ENCODE measurements at regions not wholly inside any gene's neighbourhood (a gene's known extent, or its start where the extent isn't known, plus 50 kb on each side); places are given as distances from the start of the nearest gene placed in this dataset.

GRCh38 chr5:51961154-51961562 is 577.9 kb downstream of the ISL1 start:
- BruUV-seq (replicated peaks): no TSS peak
- TF ChIP-seq USF2 (IDR thresholded peaks at IDR 0.05; ENCODE audit: low read depth, low read length): no peak
- no peak for TF ChIP-seq RFX5 (IDR thresholded peaks at IDR 0.05; ENCODE audit: low read depth, low read length)
- no peak for TF ChIP-seq CHD1 (IDR thresholded peaks at IDR 0.05; ENCODE audit: low read depth, low read length)
- no peak for TF ChIP-seq CTCF (conservative IDR thresholded peaks at IDR 0.05; ENCODE audit: low read depth, low read length)
- no peak for TF ChIP-seq BHLHE40 (IDR thresholded peaks at IDR 0.05; ENCODE audit: low read depth, low read length)
- TF ChIP-seq MXI1 (IDR thresholded peaks at IDR 0.05; ENCODE audit: borderline replicate concordance, low read depth, low read length): no peak
- no peak for TF ChIP-seq CEBPB (IDR thresholded peaks at IDR 0.05; ENCODE audit: low read depth, low read length)
- TF ChIP-seq RAD21 (IDR thresholded peaks at IDR 0.05; ENCODE audit: low read length): no peak
- TF ChIP-seq ELK1 (IDR thresholded peaks at IDR 0.05; ENCODE audit: borderline replicate concordance, low read depth, low read length): no peak
- H3K9me1 ChIP-seq (ENCODE audit: insufficient read depth, low read length): no peaks in the 10 kb centered on the region
- intact Hi-C loops (cut with micrococcal nuclease) (no loop called here), in situ Hi-C loops (cut with MboI; ENCODE audit: low sequenced_read_pairs) (no loop called here), dilution Hi-C loops (cut with HindIII; ENCODE audit: low sequenced_read_pairs, unreplicated experiment) (no loop called here)
- no peak overlapping the region for H3K23ac ChIP-seq (ENCODE audit: low read depth, low read length)
- H3K14ac ChIP-seq (replicated peaks; ENCODE audit: low read depth, low read length): no peak overlapping the region
- no peak overlapping the region for H3K18ac ChIP-seq (ENCODE audit: low read depth, low read length)
- WGBS, 2 experiments (ENCODE audit: extremely low coverage in 2 of 2, insufficient read length in 1 of 2): no CpG with 5 or more reads among the region's 4 CpGs
- H4K91ac ChIP-seq (ENCODE audit: insufficient read depth, low read depth, low read length): no peak overlapping the region
- H3K36me3 ChIP-seq (ENCODE audit: control insufficient read depth, insufficient read depth, low read length): no peaks in the 10 kb centered on the region
- H2BK120ac ChIP-seq (ENCODE audit: low read depth, low read length): no peak overlapping the region
- H3K9ac ChIP-seq (ENCODE audit: low read depth, low read length): no peak overlapping the region
- DNase-seq: no peak
- H3K4me2 ChIP-seq (ENCODE audit: low read depth, low read length): no peak overlapping the region
- peak overlapping the region; percentile 14 for H2AK9ac ChIP-seq (replicated peaks; ENCODE audit: low read depth, low read length, poor library complexity)
- no peak overlapping the region for H2BK20ac ChIP-seq (ENCODE audit: low read depth, low read length)
- H4K8ac ChIP-seq (ENCODE audit: low read depth in 2 of 2, low read length in 2 of 2): no peak overlapping the region
- H3K4ac ChIP-seq (ENCODE audit: low read depth, low read length): no peak overlapping the region
- CTCF ChIA-PET: no interaction called here
- no peaks in the 10 kb centered on the region for H3K27me3 ChIP-seq (ENCODE audit: control insufficient read depth, insufficient read depth, low read length)
- H3K56ac ChIP-seq (ENCODE audit: extremely low read depth, insufficient read depth, low read length): no peak overlapping the region
- no peak overlapping the region for H4K5ac ChIP-seq (ENCODE audit: low read depth, low read length)
- H2AK5ac ChIP-seq (ENCODE audit: low read depth, low read length): no peak overlapping the region
- H3K4me1 ChIP-seq (ENCODE audit: control insufficient read depth, insufficient read depth, low read length): no peaks in the 10 kb centered on the region
- no peak overlapping the region for H3K27ac ChIP-seq (ENCODE audit: insufficient read depth, low read length)
- H2BK15ac ChIP-seq (ENCODE audit: low read depth, low read length): no peak overlapping the region
- no peak for ATAC-seq (ENCODE audit: low read depth)
- H2AFZ ChIP-seq (replicated peaks; ENCODE audit: low read length, poor library complexity): no peak overlapping the region
- H3K79me1 ChIP-seq (ENCODE audit: low read depth in 1 of 2, low read length in 2 of 2): no peaks in the 10 kb centered on the region
- H3K4me3 ChIP-seq (ENCODE audit: insufficient read depth, low read depth, low read length): no peak overlapping the region
- POLR2A ChIA-PET (ENCODE audit: unreplicated experiment): no interaction called here
- H3K9me3 ChIP-seq (ENCODE audit: control insufficient read depth, insufficient read depth, low read length): no peaks in the 10 kb centered on the region
- no peak overlapping the region for H2BK5ac ChIP-seq (ENCODE audit: low read depth, low read length, poor library complexity, severe bottlenecking)
- no peaks in the 10 kb centered on the region for H4K20me1 ChIP-seq (ENCODE audit: insufficient read depth, low read length)

All from IMR-90 (cell line).